HG03457 (cell line): ENCODE measurements at regions not wholly inside any gene's neighbourhood (a gene's known extent, or its start where the extent isn't known, plus 50 kb on each side); places are given as distances from the start of the nearest gene placed in this dataset.
"Not testable (repeated sequence)": the region's sequence is repeated elsewhere in the genome, so short reads cannot be mapped to it uniquely, and the experiment has no call there.

Source experiments
- ATAC-seq: cut with Tn5 transposase; IDR thresholded peaks from one replicate; pipeline ENCODE4 v1.9.1; 2021; ENCODE audit warnings: moderate number of reproducible peaks; ENCODE audit not compliant: unreplicated experiment

GRCh38 chr6:93183531-93183972 lies 235.8 kb downstream of the EPHA7 start:
- ATAC-seq = no peak

- no peak for ATAC-seq
These were observed 236.3 kb downstream of the EPHA7 start for GRCh38 chr6:93182938-93183479.

GRCh38 chr6:93177918-93178317 lies 241.4 kb downstream of the EPHA7 start:
- no peak for ATAC-seq

GRCh38 chr6:93177438-93177837 lies 241.9 kb downstream of the EPHA7 start:
- ATAC-seq = no peak

GRCh38 chr6:93176070-93176469 lies 243.3 kb downstream of the EPHA7 start:
- ATAC-seq = no peak

- ATAC-seq = not testable (repeated sequence)
These were observed 245.8 kb downstream of the EPHA7 start for GRCh38 chr6:93173573-93173972.

- ATAC-seq = no peak
These were observed 253.4 kb downstream of the EPHA7 start for GRCh38 chr6:93165850-93166430.

GRCh38 chr6:93164781-93165180 lies 254.6 kb downstream of the EPHA7 start:
- ATAC-seq = no peak

- no peak for ATAC-seq
These were observed 256.2 kb downstream of the EPHA7 start for GRCh38 chr6:93163146-93163545.

GRCh38 chr6:93139408-93140081 lies 279.8 kb downstream of the EPHA7 start:
- no peak for ATAC-seq

- no peak for ATAC-seq
These were observed 283.2 kb downstream of the EPHA7 start for GRCh38 chr6:93136111-93136510.

GRCh38 chr6:93124006-93124632 lies 295.2 kb downstream of the EPHA7 start:
- no peak for ATAC-seq

GRCh38 chr6:93123585-93123984 lies 295.8 kb downstream of the EPHA7 start:
- ATAC-seq = no peak

- ATAC-seq = no peak
These were observed 299.1 kb downstream of the EPHA7 start for GRCh38 chr6:93120154-93120742.

GRCh38 chr6:93105907-93106306 lies 313.5 kb downstream of the EPHA7 start:
- no peak for ATAC-seq

GRCh38 chr6:93105017-93105416 lies 314.3 kb downstream of the EPHA7 start:
- no peak for ATAC-seq

- ATAC-seq = no peak
These were observed 315.1 kb downstream of the EPHA7 start for GRCh38 chr6:93104195-93104817.

- no peak for ATAC-seq
These were observed 330.5 kb downstream of the EPHA7 start for GRCh38 chr6:93088621-93089501.

- ATAC-seq = no peak
These were observed 331.8 kb downstream of the EPHA7 start for GRCh38 chr6:93087606-93088005.

- no peak for ATAC-seq
These were observed 333.0 kb downstream of the EPHA7 start for GRCh38 chr6:93086351-93086750.
